ENCODE measurements at regions not wholly inside any gene's neighbourhood (a gene's known extent, or its start where the extent isn't known, plus 50 kb on each side); places are given as distances from the start of the nearest gene placed in this dataset.

GRCh38 chr6:149152521-149152920 is 165.0 kb upstream of the TAB2 start:
- Histone ChIP-seq H3K56ac (replicated peaks; ENCODE audit: insufficient read length, low read depth, low read length) (no peak overlapping the region), H2BK5ac (ENCODE audit: low read depth, low read length) (no peak overlapping the region), H3K4ac (replicated peaks; ENCODE audit: insufficient read length, low read depth, low read length) (no peak overlapping the region), H3K9me3 (ENCODE audit: insufficient read depth in 2 of 2, low read depth in 1 of 2, low read length in 1 of 2) (no peaks in the 10 kb centered on the region), H2BK15ac (ENCODE audit: low read length) (no peak overlapping the region), H4K20me1 (replicated peaks in 1 of 2; ENCODE audit: control insufficient read depth in 1 of 2, insufficient read depth in 2 of 2, low read length in 2 of 2) (no peaks in the 10 kb centered on the region), H3K27me3 (replicated peaks in 1 of 4; ENCODE audit: control insufficient read depth in 3 of 4, extremely low read depth in 1 of 4, insufficient read depth in 3 of 4, low read length in 3 of 4) (no peaks in the 10 kb centered on the region), H2BK20ac (ENCODE audit: low read length) (no peak overlapping the region), H3K4me3 (ENCODE audit: extremely low read depth in 1 of 4, insufficient read depth in 2 of 4, low read depth in 3 of 4, low read length in 4 of 4) (no peak overlapping the region), H3K4me1 (replicated peaks in 1 of 4; ENCODE audit: control insufficient read depth in 3 of 4, insufficient read depth in 4 of 4, low read length in 3 of 4) (no peaks in the 10 kb centered on the region; a peak in 1 of 7 replicates), H2AFZ (ENCODE audit: low read length) (no peak overlapping the region), H3K79me1 (ENCODE audit: low read depth, low read length) (no peaks in the 10 kb centered on the region), H3K14ac (ENCODE audit: insufficient read length) (no peak overlapping the region), H2BK12ac (ENCODE audit: low read depth, low read length) (no peak overlapping the region), H4K8ac (ENCODE audit: extremely low read depth, insufficient read depth, low read length) (no peak overlapping the region), H2AK5ac (ENCODE audit: low read depth, low read length) (no peak overlapping the region), H3K23me2 (ENCODE audit: low read depth, low read length) (no peaks in the 10 kb centered on the region), H3K36me3 (ENCODE audit: control insufficient read depth in 2 of 4, insufficient read depth in 4 of 4, low read length in 3 of 4) (no peaks in the 10 kb centered on the region), H3K9ac (replicated peaks in 1 of 4; ENCODE audit: extremely low read depth in 1 of 4, low read depth in 3 of 4, low read length in 3 of 4) (no peak overlapping the region), H3K23ac (ENCODE audit: insufficient read length) (no peak overlapping the region), H3K27ac (ENCODE audit: low read depth, low read length) (no peak overlapping the region), H4K91ac (replicated peaks; ENCODE audit: insufficient read length, low read length) (no peak overlapping the region), H3K79me2 (ENCODE audit: control insufficient read depth in 1 of 2, insufficient read depth in 2 of 2, low read length in 2 of 2) (no peaks in the 10 kb centered on the region), H3K4me2 (ENCODE audit: insufficient read depth in 1 of 2, low read depth in 2 of 2, low read length in 2 of 2) (no peak overlapping the region), H4K5ac (ENCODE audit: insufficient read length, low read depth, low read length) (no peak overlapping the region), H3K18ac (ENCODE audit: extremely low read depth, low read length) (no peak overlapping the region), H2BK120ac (replicated peaks; ENCODE audit: low read depth, low read length) (no peak overlapping the region)
- POLR2A ChIA-PET (ENCODE audit: partially characterized antibody), result no interaction called here
- DNase-seq (ENCODE audit: low read depth in 1 of 2, low spot score in 2 of 2) (no peak), FAIRE-seq (no peak)
- 94% methylated on average over 1 of the region's 1 CpG; no CpG with 5 or more reads in 1 of the 2 experiments for WGBS, 2 experiments (ENCODE audit: extremely low coverage in 1 of 2, insufficient coverage in 1 of 2, insufficient read length in 1 of 2, insufficient replicate concordance in 2 of 2, low coverage in 1 of 2, low lambda C conversion rate in 2 of 2, missing lambda C conversion rate in 1 of 2)
- CTCF ChIA-PET (ENCODE audit: partially characterized antibody), result interaction anchor here (0.6 to 1.5 kb wide), 4 partner anchors 36 to 124 kb away, joined by 3 to 4 read pairs (median 4); no protein-coding TSS in a partner anchor
- no peak for TF ChIP-seq KDM4A (IDR thresholded peaks at IDR 0.05; ENCODE audit: low read depth, low read length, severe bottlenecking)
- TF ChIP-seq CHD1 (IDR thresholded peaks at IDR 0.05; ENCODE audit: low read depth, low read length), result no peak
- no peak for TF ChIP-seq POU5F1 (IDR thresholded peaks at IDR 0.05; ENCODE audit: low read depth, low read length)
- TF ChIP-seq ZNF274 (IDR thresholded peaks at IDR 0.05; ENCODE audit: borderline replicate concordance, extremely low read depth, low read length), result no peak
- TF ChIP-seq BACH1 (IDR thresholded peaks at IDR 0.05; ENCODE audit: low read length), result no peak
- no peak for TF ChIP-seq SIX5 (IDR thresholded peaks at IDR 0.05; ENCODE audit: low read depth, low read length)
- no peak for TF ChIP-seq PHF8 (conservative IDR thresholded peaks at IDR 0.05; ENCODE audit: low read depth, low read length)
- TF ChIP-seq ASH2L (IDR thresholded peaks at IDR 0.05; ENCODE audit: low read length), result no peak
- TF ChIP-seq SIN3A (conservative IDR thresholded peaks at IDR 0.05 in 1 of 2, IDR thresholded peaks at IDR 0.05 in 1 of 2; ENCODE audit: low read depth in 1 of 2, low read length in 2 of 2), result no peak
- TF ChIP-seq CBX8 (IDR thresholded peaks at IDR 0.05; ENCODE audit: borderline replicate concordance, low read depth, low read length), result no peak
- no peak for TF ChIP-seq SP1 (IDR thresholded peaks at IDR 0.05; ENCODE audit: low read depth, low read length)
- TF ChIP-seq SRF (IDR thresholded peaks at IDR 0.05; ENCODE audit: low read depth, low read length), result no peak
- no peak for TF ChIP-seq RAD21 (IDR thresholded peaks at IDR 0.05 in 1 of 2, conservative IDR thresholded peaks at IDR 0.05 in 1 of 2; ENCODE audit: low read depth in 2 of 2, low read length in 2 of 2)
- no peak for TF ChIP-seq CTBP2 (IDR thresholded peaks at IDR 0.05; ENCODE audit: borderline replicate concordance, insufficient read depth, insufficient read length, low read length)
- no peak for TF ChIP-seq TCF12 (IDR thresholded peaks at IDR 0.05; ENCODE audit: low read depth, low read length)

Measured in H1 (cell line).